ENCODE measurements at regions not wholly inside any gene's neighbourhood (a gene's known extent, or its start where the extent isn't known, plus 50 kb on each side); places are given as distances from the start of the nearest gene placed in this dataset.
"Not testable (repeated sequence)": the region's sequence is repeated elsewhere in the genome, so short reads cannot be mapped to it uniquely, and the experiment has no call there.

DNA sequence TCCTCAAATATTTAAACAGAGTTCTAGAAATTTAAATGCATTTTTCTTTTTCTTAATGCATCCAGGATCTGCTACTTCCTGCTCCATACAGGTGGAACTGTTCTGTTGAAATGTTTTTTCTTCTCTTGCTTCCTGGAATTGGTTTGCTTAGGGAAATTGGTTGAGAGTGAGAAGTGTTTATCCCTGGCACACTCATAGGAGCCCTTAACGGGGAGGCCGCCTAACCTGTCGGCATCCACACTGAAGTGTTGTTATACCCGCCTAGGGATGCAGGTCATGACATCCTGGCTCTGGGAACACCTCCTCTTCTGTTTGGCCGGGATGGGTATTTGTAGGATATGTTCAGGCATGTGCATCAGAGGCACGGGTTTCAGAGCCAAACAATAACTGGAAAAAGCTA, 239.7 kb downstream of the GADD45G start:
- peak; percentile 6 for DNase-seq

DNA sequence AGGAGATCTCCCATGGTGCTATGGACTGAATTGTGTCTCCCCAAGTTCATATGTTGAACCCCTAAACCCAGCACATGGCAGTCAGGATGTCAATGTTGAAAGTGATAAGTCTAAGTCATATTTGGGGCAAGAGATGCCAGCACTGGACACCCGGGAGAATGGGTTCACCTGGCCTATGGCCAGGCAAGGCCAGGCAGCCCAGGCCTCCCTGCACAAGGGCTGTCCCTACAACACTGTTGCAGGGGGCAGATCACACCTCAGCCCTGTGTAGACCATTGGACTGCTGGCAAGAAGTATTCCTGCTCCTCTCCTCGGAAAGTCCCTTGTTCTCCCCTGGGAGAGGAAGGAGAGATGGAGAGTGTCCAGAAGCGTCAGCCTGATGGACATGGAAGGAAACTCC, 240.5 kb downstream of the GADD45G start:
- no peak for DNase-seq

DNA sequence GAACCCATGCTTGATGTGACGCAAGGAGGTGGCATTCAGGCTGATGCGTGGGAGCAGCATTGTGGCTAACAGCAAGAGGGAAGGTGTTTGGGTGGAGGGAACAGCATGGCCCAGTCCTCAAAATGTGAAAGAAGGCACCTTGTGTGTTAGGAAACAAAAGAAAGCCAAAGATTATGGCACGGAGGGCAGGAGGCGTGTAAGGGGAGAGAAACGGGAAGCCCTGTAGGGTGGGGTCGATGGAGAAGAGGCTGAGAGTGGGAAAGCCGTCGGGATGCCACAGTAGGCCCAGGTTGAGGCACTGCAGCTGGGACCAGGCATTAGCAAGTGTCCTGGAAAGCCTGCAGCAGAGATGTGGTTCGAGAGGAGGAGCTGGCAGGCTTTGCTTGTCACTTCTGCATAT, 241.1 kb downstream of the GADD45G start:
- no peak for DNase-seq

DNA sequence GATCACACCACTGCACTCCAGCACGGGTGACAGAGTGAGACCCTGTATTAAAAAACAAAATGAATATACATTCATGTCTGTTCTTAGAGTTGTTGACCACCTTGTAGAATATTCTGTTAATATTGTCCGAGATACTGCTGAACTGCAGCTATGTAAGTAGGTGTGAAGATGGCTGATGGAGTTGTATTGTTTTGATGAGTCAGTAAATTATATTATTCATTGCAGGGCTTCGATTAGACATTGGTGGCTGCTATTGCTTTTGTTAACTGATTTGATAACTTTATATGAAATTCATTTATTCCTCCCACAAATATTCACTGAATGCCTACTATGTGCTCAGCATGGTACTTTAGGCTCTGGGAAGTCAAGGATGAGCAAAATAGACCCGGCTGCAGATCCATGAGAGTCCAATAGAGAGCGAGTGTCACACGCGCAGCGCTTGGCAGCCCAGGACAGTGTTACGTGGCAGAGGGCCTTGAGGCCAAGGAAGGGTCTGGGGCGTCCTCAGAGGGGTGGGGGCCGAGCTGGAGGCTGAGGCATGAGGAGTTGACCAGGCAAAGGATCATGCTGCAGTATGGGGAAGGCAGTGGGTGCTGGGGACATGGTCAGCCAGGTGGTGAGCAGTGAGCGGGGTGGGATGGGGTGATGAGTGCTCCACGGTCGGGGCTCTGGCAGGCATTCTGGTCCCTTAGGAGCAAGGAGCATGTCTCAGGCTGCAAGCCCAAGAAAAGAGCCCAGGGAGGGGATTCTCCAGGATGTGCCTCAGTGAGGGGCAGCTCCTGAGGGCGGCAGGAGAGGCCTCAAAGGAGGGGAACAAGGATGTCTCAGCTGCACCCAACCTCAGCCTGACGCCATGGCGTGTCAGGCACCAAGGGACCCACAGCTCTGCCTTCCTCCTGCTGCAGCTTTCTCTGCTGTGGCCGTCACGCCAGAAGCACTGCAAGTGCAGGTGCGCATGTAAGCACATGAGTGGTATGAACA, 243.5 kb downstream of the GADD45G start:
- DNase-seq: no peak

DNA sequence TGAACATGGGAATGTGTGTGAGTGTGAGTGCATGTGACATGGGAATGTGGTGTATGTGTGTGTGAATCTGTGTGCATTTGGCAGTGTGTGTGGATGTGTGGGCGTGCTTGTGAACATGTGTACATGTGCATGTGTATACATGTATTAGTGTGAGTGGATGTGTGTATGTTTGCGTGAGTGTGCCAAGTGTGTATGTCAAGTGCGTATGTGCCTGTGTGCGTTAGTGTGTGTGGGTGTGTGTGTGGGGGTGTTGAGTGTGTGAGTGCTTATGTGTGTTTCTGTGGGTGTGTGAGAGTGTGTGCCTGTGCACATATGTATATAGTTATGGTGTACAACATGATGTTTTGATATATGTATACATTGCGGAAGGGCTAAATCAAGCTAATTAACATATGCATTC, 244.3 kb downstream of the GADD45G start:
- DNase-seq: no peak

DNA sequence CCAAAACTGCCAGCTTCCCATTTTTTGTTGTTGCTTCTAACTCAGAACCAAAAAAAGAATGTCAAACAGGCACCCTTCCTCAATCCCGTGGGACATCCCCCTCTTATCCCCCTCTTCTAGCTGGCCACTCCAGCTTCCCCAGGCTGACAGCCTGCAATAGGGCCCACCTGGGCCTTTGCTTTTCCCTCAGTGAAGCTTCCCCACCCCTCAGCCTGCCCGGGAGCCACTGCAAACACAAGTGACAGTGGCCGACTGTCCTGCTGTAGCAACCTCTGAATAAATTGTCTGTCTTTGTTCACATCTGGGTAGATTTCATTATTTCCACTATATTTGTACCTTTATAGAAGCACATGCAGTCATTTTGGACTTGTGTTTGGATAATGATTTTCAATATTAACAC, 245.3 kb downstream of the GADD45G start:
- no peak for DNase-seq

DNA sequence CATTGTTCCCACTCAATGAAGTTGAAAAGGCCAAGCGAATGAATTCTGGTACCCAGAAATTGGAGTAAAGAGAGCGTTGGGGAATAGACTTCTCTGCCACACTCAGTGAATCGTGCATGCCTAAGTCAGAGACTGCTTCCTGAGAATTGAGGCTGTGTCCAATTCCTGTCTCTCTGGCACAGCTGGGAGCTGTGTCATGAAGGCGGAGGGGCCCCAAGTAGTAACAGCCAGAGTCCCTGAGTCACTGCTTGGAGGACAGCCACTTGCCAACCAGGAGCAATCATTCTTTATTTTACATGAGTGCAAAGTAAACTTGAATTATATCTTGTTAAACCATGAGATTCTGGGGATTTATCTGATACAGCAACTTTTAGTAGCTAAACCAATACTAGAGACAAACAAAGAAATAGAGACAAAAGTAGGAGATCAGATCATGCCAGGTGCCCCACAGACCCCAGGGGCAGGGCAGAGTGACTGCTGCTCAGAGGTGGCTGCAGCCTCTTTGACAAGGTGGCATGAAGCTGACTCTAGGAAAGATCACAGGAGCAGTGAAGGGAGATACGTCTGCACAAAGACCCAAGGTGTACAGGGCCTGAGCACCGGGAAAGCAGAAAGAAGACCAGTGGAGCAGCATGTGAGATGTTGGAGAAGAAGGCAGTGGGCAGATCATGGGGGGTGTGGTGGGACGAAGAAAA, 246.0 kb downstream of the GADD45G start:
- DNase-seq: no peak

DNA sequence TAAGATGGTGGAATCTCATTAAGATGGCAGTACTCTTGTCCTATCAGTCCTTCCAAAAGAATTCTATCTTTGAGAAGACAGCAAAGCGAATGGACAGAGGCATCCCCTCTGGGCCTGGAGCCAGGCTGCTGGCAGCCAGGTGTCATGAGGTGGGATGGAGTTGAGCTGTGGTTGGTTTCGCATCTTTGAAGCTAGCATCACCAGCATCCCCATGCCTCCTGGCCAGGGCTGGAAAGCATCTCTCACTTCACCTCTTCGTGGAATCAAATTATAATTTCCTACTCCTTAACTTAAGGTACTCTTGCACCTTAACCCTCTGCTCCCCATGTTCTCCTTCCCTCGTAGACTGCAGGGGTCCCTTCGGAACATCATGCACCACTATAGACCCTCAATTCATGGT, 248.3 kb downstream of the GADD45G start:
- DNase-seq: no peak

DNA sequence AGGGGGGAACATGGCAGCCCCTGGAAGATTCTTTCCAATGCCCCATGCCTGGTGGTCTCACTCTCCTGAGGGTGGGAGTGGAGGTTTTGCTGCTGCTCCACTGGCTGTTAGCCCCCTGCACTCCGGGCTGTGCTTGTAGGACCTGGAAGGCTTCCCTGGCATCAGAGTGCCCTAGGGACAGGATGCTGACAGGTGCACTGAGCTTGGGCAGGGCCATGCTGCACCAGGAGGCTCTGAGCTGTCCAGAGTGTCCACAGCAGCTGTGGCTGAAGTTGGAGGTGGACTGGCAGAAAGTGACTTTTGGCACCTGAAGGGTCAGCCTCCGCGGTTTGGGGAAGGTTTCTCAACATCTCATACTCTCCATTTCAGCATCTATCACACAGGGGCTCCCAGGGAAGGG, 249.1 kb downstream of the GADD45G start:
- no peak for DNase-seq

DNA sequence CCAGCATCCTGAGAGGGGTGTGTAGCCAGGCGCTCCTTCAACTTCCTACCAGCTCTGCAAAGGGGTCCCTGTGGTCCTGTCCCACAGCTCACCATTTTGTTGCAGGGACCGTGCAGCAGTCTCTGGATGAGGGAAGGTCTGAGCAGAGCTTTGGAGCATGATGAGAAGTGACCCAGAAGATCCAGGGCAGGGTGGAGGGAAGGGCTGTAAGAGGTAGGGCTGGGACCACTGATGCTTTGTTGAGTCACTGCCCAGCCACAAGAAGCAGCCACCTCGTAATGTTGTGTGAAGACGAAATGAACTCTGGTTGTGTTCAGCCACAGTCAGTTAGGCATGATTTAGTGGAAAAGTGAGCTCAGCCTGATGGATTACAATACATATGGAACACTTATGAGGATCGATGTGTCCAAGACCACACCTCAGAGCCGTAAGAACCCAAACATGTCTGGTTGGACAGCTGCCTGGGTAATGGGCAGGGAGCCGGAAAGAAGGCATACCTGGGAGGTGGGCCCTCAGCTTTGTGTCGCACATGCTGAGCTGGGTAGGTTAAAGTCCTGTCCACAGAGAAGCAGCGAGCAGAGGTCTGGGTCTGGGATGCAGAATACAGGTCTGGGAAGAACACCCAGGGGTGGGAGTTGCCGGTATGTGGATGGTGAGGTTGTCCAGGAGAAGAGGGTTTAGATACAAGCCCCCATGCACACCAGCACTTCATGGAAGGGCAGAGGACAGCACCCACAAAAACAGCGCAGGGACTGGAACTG, 250.1 kb downstream of the GADD45G start:
- no peak for DNase-seq

DNA sequence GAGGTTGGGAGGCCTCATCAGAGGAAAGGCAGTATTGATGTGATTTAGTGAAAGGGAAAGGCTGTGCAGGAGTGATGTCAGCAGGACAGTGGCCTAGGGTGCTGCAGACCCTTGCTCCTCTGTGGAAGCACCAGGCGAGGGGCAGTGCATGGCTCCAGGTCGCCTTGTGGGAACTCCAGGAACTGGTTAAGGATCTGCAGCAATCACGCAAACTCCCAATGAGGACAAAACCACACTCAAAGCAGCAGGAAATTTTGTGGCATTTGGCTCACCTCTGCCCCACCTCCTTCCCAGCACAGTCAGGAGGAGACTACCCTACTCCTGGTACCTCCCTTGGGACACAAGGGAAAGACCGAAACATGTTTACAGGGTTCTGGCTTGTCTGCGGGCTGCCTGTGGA, 251.5 kb downstream of the GADD45G start:
- DNase-seq: not testable (repeated sequence)

DNA sequence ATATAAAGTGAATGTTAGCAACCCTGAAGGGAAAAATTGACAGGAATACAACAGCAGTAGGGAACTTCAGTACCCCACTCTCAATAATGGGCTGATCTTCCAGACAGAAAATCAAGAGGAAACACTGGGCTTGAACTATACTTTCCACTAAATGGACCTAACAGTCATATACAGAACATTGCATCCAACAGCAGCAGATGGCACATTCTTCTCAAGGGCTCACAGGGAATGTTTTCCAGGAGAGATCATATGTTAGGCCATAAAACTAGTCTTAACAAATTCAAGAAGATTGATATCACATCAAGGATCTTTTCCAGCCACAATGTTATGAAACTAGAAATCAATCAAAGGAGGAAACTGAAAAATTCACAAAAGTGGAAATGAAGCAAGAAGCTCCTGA, 252.1 kb downstream of the GADD45G start:
- DNase-seq: not testable (repeated sequence)

DNA sequence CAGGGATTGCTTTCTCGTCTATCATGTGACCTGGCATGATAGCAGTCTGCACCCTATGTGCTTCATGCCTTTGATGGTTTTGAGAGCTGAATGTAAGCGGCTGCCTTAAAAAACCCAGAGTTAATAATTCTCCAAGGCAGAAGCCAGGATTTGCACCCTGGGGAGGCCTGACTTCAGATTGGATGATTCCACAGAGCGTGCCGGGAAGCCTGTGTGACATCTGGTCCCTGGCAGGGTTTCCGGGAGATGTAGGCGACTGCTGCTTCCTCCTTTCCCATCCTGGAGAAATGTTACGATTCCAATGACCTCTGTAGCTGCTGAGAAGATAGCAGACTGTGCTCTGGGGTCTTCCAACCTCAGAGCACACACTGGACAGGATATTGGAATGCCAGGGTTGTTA, 255.0 kb downstream of the GADD45G start:
- DNase-seq: not testable (repeated sequence)

DNA sequence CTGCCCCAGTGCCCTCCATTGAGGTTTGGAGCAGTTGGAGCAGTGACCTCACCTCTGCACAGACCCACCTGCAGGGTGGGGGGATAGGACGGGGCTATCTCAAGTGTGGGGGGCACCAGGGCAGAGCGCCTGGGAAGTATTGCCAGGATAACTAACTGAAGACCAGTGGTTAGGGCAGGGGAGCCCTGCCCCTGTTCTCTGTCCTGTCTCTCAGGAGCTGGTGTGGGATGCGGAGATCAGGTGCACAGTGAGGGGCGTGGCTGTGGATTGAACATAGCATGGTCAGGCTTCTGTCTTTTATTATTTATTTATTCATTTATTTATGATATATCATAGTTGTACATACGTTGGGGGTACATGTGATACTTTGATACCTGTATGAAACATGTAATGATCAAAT, 256.6 kb downstream of the GADD45G start:
- not testable (repeated sequence) for DNase-seq

DNA sequence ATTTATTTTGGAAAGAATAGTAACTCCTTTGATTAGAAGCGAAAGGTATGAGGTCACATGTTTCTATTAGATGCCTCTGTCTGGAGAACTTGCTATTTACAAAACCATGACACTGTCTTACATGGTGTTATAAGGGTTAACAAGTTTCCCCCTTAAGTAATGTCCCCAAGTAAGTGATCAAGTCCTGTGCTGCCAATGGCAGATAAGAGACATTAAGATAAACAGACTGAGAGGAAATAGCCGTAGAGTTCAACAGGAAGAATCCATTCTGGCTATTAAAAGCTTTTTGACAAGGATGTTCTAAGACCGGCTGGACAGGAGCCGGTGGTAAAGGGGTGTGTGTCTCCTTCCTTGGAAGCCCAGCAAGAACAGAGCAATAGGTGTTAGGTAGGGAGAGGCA, 257.5 kb downstream of the GADD45G start:
- no peak for DNase-seq

DNA sequence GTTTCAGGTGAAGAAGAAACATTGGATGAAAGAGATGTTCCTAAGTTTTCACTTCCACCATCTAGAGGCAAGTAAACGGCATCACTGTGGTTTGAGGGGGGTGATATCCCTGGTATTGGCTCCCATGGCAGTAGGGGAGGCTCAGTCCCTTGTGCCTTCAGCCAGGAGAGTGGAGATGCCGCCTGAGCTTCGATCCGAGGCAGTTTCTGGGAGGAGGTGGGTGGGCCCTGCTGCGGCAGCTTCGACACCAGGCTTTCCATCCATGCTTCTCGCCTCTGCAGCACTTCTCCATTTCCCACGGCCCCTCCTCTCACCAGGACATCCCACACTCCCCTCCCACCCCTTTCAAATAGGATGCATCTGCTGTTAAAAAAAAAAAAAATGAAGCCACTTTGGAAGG, 258.3 kb downstream of the GADD45G start:
- no peak for DNase-seq

DNA sequence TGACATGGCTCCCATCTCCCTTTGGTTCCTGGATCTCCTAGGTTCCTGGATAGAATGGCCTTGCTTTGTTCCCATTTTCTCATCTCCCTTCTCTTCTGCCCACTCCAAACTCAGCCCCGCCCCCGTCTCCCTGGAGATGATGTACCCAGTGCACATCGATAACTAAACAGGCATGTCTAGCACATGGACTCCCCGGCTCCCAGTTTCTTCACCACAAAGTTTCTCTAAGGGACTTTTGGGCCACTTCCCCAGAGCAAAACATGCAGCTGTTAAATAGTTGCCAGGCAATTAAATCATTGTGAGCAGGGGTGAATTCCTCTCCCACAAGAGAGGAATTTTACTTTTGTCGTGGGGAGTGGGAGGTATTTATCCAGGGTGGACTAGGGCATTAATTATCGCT, 259.0 kb downstream of the GADD45G start:
- DNase-seq: no peak

DNA sequence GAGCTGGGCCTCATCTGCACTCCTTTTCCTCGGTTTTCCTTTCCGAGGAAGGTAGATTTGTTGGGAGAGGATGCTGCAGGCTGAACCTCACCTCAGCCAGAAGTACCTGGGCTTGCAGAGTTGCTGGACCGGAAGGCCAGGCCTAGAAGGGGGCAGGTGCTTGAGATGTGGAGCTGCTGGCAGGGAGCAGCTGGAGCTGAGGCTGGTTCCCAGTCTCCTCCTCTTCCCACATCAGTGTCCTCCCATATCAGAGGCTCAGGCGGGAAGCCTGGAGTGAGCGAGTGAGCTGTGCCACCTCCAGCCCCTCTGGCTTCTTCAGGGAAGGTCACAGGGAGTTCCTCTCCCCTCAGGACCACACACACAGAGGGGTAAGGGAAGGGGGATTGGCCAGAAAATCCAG, 259.4 kb downstream of the GADD45G start:
- DNase-seq: no peak

DNA sequence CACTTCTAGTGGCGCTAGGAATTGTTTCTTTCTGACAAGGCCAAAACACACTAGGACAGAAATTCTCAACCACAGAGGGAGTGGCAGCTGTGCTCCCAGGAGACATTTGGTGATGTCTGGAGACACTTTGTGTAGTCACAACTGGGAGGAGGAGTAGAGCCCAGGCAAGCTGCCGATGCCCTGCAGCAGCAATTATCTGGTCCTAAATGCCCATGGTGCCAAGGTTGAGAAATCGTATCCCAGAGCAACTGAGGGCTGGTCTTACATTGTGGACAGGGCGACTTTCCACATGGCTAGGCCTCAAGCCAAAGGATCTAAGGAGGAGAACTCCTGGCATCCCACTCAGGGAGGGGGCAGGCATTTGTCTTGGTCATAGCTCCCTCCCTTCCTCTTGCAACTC, 259.9 kb downstream of the GADD45G start:
- DNase-seq: no peak

DNA sequence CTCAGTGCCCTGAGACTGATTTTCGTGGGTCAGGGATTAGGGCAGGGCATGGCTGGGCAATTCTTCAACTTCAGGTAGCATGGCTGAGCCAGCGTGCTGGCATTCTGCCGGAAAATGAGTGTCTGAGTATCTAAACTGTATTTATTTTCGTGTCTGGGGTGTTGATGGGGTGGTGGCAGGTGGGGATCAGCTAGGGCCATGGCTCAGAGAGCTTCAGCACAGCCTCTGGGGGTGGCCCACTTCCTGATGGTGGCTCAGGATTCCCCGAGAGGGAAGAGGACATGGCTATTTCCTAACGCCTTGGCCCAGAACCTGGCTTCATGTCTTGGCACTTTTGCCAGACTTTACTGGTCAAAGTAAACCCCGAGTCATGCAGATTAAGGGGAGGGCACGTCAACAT, 260.5 kb downstream of the GADD45G start:
- no peak for DNase-seq

DNA sequence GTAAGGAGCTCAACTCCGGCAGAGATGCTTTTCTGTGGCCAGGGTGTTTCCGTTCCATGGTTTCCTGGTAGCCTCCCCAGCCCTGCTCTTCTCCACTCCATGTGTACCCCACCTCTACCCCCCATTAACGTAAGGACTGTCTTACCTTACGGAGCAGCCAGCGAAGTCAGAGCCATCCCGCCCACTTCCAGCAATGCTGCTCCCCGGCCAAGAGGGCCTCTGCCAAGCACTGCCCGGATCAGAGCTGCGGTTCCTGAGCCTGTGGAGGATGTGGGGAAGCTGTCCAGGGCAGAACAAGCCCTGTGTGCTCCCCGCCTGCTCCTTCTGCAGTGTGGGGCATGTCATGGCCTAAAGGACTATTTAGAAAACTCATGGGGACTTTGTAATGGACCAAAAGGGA, 261.2 kb downstream of the GADD45G start:
- DNase-seq: no peak

DNA sequence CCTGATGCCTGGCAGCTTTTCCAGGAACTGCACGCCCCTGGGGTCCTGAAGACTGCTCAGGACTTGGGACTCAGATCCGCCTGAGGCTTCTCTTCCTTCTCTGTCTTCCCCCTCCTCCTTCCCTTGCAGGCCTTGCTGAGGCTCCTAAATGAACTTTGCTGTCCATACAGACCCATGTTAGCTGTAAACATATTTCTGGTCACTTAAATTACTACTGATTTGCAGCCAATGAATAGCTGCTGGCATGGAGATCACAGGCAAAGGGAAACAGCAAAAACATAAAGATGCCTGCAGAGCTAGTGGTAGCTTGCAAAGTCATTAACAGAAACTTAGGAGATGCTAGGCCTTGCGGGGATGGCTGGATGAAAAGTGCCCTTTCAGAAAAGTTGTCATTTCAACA, 261.9 kb downstream of the GADD45G start:
- DNase-seq: no peak

DNA sequence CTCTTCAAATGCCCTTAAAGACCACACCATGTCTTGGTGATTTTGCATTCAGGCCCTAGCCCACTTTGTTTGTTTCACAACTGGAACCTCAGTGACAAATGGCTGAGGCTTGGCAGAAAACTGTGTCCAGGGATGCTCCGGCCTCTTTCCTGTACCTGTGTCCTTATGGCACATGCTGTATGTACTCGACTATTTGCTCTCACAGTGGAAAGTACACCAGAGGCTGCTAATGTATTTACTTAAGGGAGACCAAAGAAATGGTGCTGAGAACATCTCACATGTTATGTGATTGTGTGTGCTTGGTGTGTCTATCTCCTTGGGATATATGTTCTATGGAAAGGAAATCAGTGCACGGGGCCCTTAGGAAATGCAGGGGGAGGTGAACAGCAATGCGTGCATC, 263.3 kb downstream of the GADD45G start:
- no peak for DNase-seq
